WI38 (cell line): ENCODE measurements at regions not wholly inside any gene's neighbourhood (a gene's known extent, or its start where the extent isn't known, plus 50 kb on each side); places are given as distances from the start of the nearest gene placed in this dataset.
"Not testable (repeated sequence)": the region's sequence is repeated elsewhere in the genome, so short reads cannot be mapped to it uniquely, and the experiment has no call there.

Experiments
- H3K4me3 ChIP-seq: 2 replicates; pipeline ENCODE4 v1.5.1; 2011; ENCODE audit warnings: low read depth, mild to moderate bottlenecking, control low read depth, low read length
- CTCF ChIP-seq: IDR thresholded peaks from 2 replicates; pipeline ENCODE4 v1.5.1; 2012; ENCODE audit warnings: low read depth, mild to moderate bottlenecking, control low read depth, low read length

- H3K4me3 ChIP-seq = no peak overlapping the region
- no peak for TF ChIP-seq CTCF
Measured at GRCh38 chr13:86447479-86447878, 648.3 kb upstream of the SLITRK6 start.

- H3K4me3 ChIP-seq = no peak overlapping the region
- TF ChIP-seq CTCF = no peak
Measured at GRCh38 chr13:86462011-86462410, 662.8 kb upstream of the SLITRK6 start.

- no peak overlapping the region for H3K4me3 ChIP-seq
- no peak for TF ChIP-seq CTCF
Measured at GRCh38 chr13:86464193-86464592, 665.0 kb upstream of the SLITRK6 start.

- no peak overlapping the region for H3K4me3 ChIP-seq
- TF ChIP-seq CTCF = no peak
Measured at GRCh38 chr13:86474971-86475370, 675.8 kb upstream of the SLITRK6 start.

GRCh38 chr13:86476656-86477055 lies 677.4 kb upstream of the SLITRK6 start:
- H3K4me3 ChIP-seq = no peak overlapping the region
- no peak for TF ChIP-seq CTCF

GRCh38 chr13:86486582-86486981 lies 687.4 kb upstream of the SLITRK6 start:
- no peak for TF ChIP-seq CTCF
- H3K4me3 ChIP-seq = no peak overlapping the region

GRCh38 chr13:86491121-86491520 lies 691.9 kb upstream of the SLITRK6 start:
- no peak for TF ChIP-seq CTCF
- H3K4me3 ChIP-seq = no peak overlapping the region

GRCh38 chr13:86501931-86502330 lies 702.7 kb upstream of the SLITRK6 start:
- not testable (repeated sequence) for H3K4me3 ChIP-seq
